ENCODE measurements at regions not wholly inside any gene's neighbourhood (a gene's known extent, or its start where the extent isn't known, plus 50 kb on each side); places are given as distances from the start of the nearest gene placed in this dataset.

GRCh38 chr4:155542415-155542814, 124.2 kb upstream of the GUCY1A1 start:
- peaks cover 10% of the 10 kb centered on the region; the same call in 1 of the 2 replicates for H3K9me3 ChIP-seq (ENCODE audit: insufficient read depth, low read length)
- no peaks in the 10 kb centered on the region for H3K36me3 ChIP-seq (ENCODE audit: insufficient read depth, insufficient read length, low read length)
- H3K27me3 ChIP-seq (ENCODE audit: insufficient read depth, insufficient read length), result no peaks in the 10 kb centered on the region
- DNase-seq (ENCODE audit: low read depth, low spot score), result no peak
- no peak for TF ChIP-seq SUZ12 (IDR thresholded peaks at IDR 0.05; ENCODE audit: extremely low read depth, insufficient read depth, insufficient read length)
- no peak for TF ChIP-seq YY1 (IDR thresholded peaks at IDR 0.05; ENCODE audit: insufficient read depth, insufficient read length)
- no peak for TF ChIP-seq ZNF274 (IDR thresholded peaks at IDR 0.05; ENCODE audit: low read depth, low read length)
- no peak overlapping the region for H3K4me3 ChIP-seq (ENCODE audit: insufficient read length, low read depth)
- no peaks in the 10 kb centered on the region for H3K4me1 ChIP-seq (ENCODE audit: insufficient read depth, insufficient read length)
- H3K9ac ChIP-seq (ENCODE audit: insufficient read length, low read depth), result no peak overlapping the region

- Histone ChIP-seq H3K9ac (ENCODE audit: insufficient read length, low read depth) (no peak overlapping the region), H3K9me3 (ENCODE audit: insufficient read depth, low read length) (peaks cover 10% of the 10 kb centered on the region; the same call in 1 of the 2 replicates), H3K27me3 (ENCODE audit: insufficient read depth, insufficient read length) (no peaks in the 10 kb centered on the region), H3K36me3 (ENCODE audit: insufficient read depth, insufficient read length, low read length) (no peaks in the 10 kb centered on the region), H3K4me3 (ENCODE audit: insufficient read length, low read depth) (no peak overlapping the region), H3K4me1 (ENCODE audit: insufficient read depth, insufficient read length) (no peaks in the 10 kb centered on the region)
- no peak for TF ChIP-seq SUZ12 (IDR thresholded peaks at IDR 0.05; ENCODE audit: extremely low read depth, insufficient read depth, insufficient read length)
- no peak for TF ChIP-seq ZNF274 (IDR thresholded peaks at IDR 0.05; ENCODE audit: low read depth, low read length)
- no peak for TF ChIP-seq YY1 (IDR thresholded peaks at IDR 0.05; ENCODE audit: insufficient read depth, insufficient read length)
- DNase-seq (ENCODE audit: low read depth, low spot score), result no peak
Measured at GRCh38 chr4:155541716-155542115, 124.9 kb upstream of the GUCY1A1 start.

- no peak for DNase-seq (ENCODE audit: low read depth, low spot score)
- no peaks in the 10 kb centered on the region for H3K27me3 ChIP-seq (ENCODE audit: insufficient read depth, insufficient read length)
Measured at GRCh38 chr4:155540698-155541097, 126.0 kb upstream of the GUCY1A1 start.

GRCh38 chr4:155539746-155540145, 126.9 kb upstream of the GUCY1A1 start:
- no peak for TF ChIP-seq YY1 (IDR thresholded peaks at IDR 0.05; ENCODE audit: insufficient read depth, insufficient read length)
- TF ChIP-seq ZNF274 (IDR thresholded peaks at IDR 0.05; ENCODE audit: low read depth, low read length), result no peak
- TF ChIP-seq SUZ12 (IDR thresholded peaks at IDR 0.05; ENCODE audit: extremely low read depth, insufficient read depth, insufficient read length), result no peak
- H3K9ac ChIP-seq (ENCODE audit: insufficient read length, low read depth), result no peak overlapping the region
- H3K4me3 ChIP-seq (ENCODE audit: insufficient read length, low read depth), result no peak overlapping the region
- H3K4me1 ChIP-seq (ENCODE audit: insufficient read depth, insufficient read length), result no peaks in the 10 kb centered on the region
- peaks cover 5% of the 10 kb centered on the region; the same call in 1 of the 2 replicates for H3K9me3 ChIP-seq (ENCODE audit: insufficient read depth, low read length)
- no peaks in the 10 kb centered on the region for H3K36me3 ChIP-seq (ENCODE audit: insufficient read depth, insufficient read length, low read length)
- DNase-seq (ENCODE audit: low read depth, low spot score), result no peak
- H3K27me3 ChIP-seq (ENCODE audit: insufficient read depth, insufficient read length), result no peaks in the 10 kb centered on the region

More at GRCh38 chr4:155540698-155541097, 126.0 kb upstream of the GUCY1A1 start:
- Histone ChIP-seq H3K4me1 (ENCODE audit: insufficient read depth, insufficient read length) (no peaks in the 10 kb centered on the region), H3K36me3 (ENCODE audit: insufficient read depth, insufficient read length, low read length) (no peaks in the 10 kb centered on the region), H3K9ac (ENCODE audit: insufficient read length, low read depth) (no peak overlapping the region), H3K4me3 (ENCODE audit: insufficient read length, low read depth) (no peak overlapping the region), H3K9me3 (ENCODE audit: insufficient read depth, low read length) (peaks cover 10% of the 10 kb centered on the region; the same call in 1 of the 2 replicates)
- TF ChIP-seq YY1 (IDR thresholded peaks at IDR 0.05; ENCODE audit: insufficient read depth, insufficient read length), result no peak
- no peak for TF ChIP-seq ZNF274 (IDR thresholded peaks at IDR 0.05; ENCODE audit: low read depth, low read length)
- no peak for TF ChIP-seq SUZ12 (IDR thresholded peaks at IDR 0.05; ENCODE audit: extremely low read depth, insufficient read depth, insufficient read length)

- Histone ChIP-seq H3K4me1 (ENCODE audit: insufficient read depth, insufficient read length) (no peaks in the 10 kb centered on the region), H3K4me3 (ENCODE audit: insufficient read length, low read depth) (no peak overlapping the region), H3K27me3 (ENCODE audit: insufficient read depth, insufficient read length) (no peaks in the 10 kb centered on the region), H3K36me3 (ENCODE audit: insufficient read depth, insufficient read length, low read length) (no peaks in the 10 kb centered on the region), H3K9me3 (ENCODE audit: insufficient read depth, low read length) (no peaks in the 10 kb centered on the region), H3K9ac (ENCODE audit: insufficient read length, low read depth) (no peak overlapping the region)
- no peak for TF ChIP-seq YY1 (IDR thresholded peaks at IDR 0.05; ENCODE audit: insufficient read depth, insufficient read length)
- no peak for TF ChIP-seq ZNF274 (IDR thresholded peaks at IDR 0.05; ENCODE audit: low read depth, low read length)
- no peak for TF ChIP-seq SUZ12 (IDR thresholded peaks at IDR 0.05; ENCODE audit: extremely low read depth, insufficient read depth, insufficient read length)
- no peak for DNase-seq (ENCODE audit: low read depth, low spot score)
Measured at GRCh38 chr4:155535802-155536454, 130.7 kb upstream of the GUCY1A1 start.

- no peaks in the 10 kb centered on the region for H3K36me3 ChIP-seq (ENCODE audit: insufficient read depth, insufficient read length, low read length)
- DNase-seq (ENCODE audit: low read depth, low spot score), result no peak
- no peak overlapping the region for H3K9ac ChIP-seq (ENCODE audit: insufficient read length, low read depth)
- no peak for TF ChIP-seq ZNF274 (IDR thresholded peaks at IDR 0.05; ENCODE audit: low read depth, low read length)
- TF ChIP-seq SUZ12 (IDR thresholded peaks at IDR 0.05; ENCODE audit: extremely low read depth, insufficient read depth, insufficient read length), result no peak
- no peak for TF ChIP-seq YY1 (IDR thresholded peaks at IDR 0.05; ENCODE audit: insufficient read depth, insufficient read length)
- no peak overlapping the region for H3K4me3 ChIP-seq (ENCODE audit: insufficient read length, low read depth)
- no peaks in the 10 kb centered on the region for H3K27me3 ChIP-seq (ENCODE audit: insufficient read depth, insufficient read length)
- no peaks in the 10 kb centered on the region for H3K9me3 ChIP-seq (ENCODE audit: insufficient read depth, low read length)
- no peaks in the 10 kb centered on the region for H3K4me1 ChIP-seq (ENCODE audit: insufficient read depth, insufficient read length)
Measured at GRCh38 chr4:155532373-155533085, 134.1 kb upstream of the GUCY1A1 start.

- H3K27me3 ChIP-seq (ENCODE audit: insufficient read depth, insufficient read length), result no peaks in the 10 kb centered on the region
- H3K9ac ChIP-seq (ENCODE audit: insufficient read length, low read depth), result no peak overlapping the region
- no peak overlapping the region for H3K4me3 ChIP-seq (ENCODE audit: insufficient read length, low read depth)
- no peak for DNase-seq (ENCODE audit: low read depth, low spot score)
- no peaks in the 10 kb centered on the region for H3K9me3 ChIP-seq (ENCODE audit: insufficient read depth, low read length)
- TF ChIP-seq YY1 (IDR thresholded peaks at IDR 0.05; ENCODE audit: insufficient read depth, insufficient read length) (no peak), SUZ12 (IDR thresholded peaks at IDR 0.05; ENCODE audit: extremely low read depth, insufficient read depth, insufficient read length) (no peak), ZNF274 (IDR thresholded peaks at IDR 0.05; ENCODE audit: low read depth, low read length) (no peak)
- H3K4me1 ChIP-seq (ENCODE audit: insufficient read depth, insufficient read length), result no peaks in the 10 kb centered on the region
- no peaks in the 10 kb centered on the region for H3K36me3 ChIP-seq (ENCODE audit: insufficient read depth, insufficient read length, low read length)
Measured at GRCh38 chr4:155530857-155531256, 135.8 kb upstream of the GUCY1A1 start.
